ENCODE measurements at regions not wholly inside any gene's neighbourhood (a gene's known extent, or its start where the extent isn't known, plus 50 kb on each side); places are given as distances from the start of the nearest gene placed in this dataset.

- TF ChIP-seq CTCF (IDR thresholded peaks at IDR 0.05; ENCODE audit: insufficient read depth, low read length): no peak
- TF ChIP-seq GABPA (IDR thresholded peaks at IDR 0.05; ENCODE audit: low read depth): no peak
- TF ChIP-seq, protein P1, sequence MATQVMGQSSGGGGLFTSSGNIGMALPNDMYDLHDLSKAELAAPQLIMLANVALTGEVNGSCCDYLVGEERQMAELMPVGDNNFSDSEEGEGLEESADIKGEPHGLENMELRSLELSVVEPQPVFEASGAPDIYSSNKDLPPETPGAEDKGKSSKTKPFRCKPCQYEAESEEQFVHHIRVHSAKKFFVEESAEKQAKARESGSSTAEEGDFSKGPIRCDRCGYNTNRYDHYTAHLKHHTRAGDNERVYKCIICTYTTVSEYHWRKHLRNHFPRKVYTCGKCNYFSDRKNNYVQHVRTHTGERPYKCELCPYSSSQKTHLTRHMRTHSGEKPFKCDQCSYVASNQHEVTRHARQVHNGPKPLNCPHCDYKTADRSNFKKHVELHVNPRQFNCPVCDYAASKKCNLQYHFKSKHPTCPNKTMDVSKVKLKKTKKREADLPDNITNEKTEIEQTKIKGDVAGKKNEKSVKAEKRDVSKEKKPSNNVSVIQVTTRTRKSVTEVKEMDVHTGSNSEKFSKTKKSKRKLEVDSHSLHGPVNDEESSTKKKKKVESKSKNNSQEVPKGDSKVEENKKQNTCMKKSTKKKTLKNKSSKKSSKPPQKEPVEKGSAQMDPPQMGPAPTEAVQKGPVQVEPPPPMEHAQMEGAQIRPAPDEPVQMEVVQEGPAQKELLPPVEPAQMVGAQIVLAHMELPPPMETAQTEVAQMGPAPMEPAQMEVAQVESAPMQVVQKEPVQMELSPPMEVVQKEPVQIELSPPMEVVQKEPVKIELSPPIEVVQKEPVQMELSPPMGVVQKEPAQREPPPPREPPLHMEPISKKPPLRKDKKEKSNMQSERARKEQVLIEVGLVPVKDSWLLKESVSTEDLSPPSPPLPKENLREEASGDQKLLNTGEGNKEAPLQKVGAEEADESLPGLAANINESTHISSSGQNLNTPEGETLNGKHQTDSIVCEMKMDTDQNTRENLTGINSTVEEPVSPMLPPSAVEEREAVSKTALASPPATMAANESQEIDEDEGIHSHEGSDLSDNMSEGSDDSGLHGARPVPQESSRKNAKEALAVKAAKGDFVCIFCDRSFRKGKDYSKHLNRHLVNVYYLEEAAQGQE (IDR thresholded peaks at IDR 0.05; ENCODE audit: insufficient replicate concordance, low read depth): no peak
These were observed 184.5 kb downstream of the IRF8 start for GRCh38 chr16:86083382-86084002.

All from HL-60 (cell line).